ENCODE measurements at regions not wholly inside any gene's neighbourhood (a gene's known extent, or its start where the extent isn't known, plus 50 kb on each side); places are given as distances from the start of the nearest gene placed in this dataset.
A peak's percentile ranks its signal among the peaks of the same experiment; 100 is the strongest.

GRCh38 chr7:155377838-155378579 is 79.9 kb upstream of the EN2 start:
- Histone ChIP-seq H3K9me3 (ENCODE audit: control insufficient read depth, low read length) (no peaks in the 10 kb centered on the region), H3K4me1 (ENCODE audit: control insufficient read depth, insufficient read depth, low read length, poor library complexity, severe bottlenecking) (peaks cover 33% of the 10 kb centered on the region), H3K27me3 (replicated peaks; ENCODE audit: control insufficient read depth, insufficient read depth, low read length, poor library complexity, severe bottlenecking) (peaks cover 64% of the 10 kb centered on the region), H3K36me3 (ENCODE audit: control insufficient read depth, insufficient read depth, low read length) (no peaks in the 10 kb centered on the region), H3K4me3 (ENCODE audit: insufficient read depth, low read depth, low read length, poor library complexity, severe bottlenecking) (no peak overlapping the region), H3K27ac (ENCODE audit: insufficient read depth, low read length, poor library complexity, severe bottlenecking) (no peak overlapping the region)
- DNase-seq: no peak

DNA sequence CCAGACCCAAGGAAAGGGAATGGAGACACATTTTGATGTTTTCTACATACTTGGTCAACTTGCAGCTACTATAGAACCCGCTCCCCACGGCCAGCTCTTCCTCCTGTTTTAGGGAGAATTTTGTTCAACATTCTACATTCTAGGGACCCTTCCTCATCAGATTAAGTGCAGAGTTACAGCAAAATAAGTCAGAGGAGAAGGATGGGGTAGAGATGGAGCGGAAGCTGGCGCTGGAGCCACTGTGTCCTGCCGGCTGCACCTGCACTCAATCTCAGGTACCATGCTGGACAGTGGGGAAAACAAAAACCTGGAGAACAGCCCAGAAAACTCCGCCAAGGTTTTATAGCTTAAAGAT is 79.4 kb upstream of the EN2 start:
- peaks cover 27% of the 10 kb centered on the region for H3K4me1 ChIP-seq (ENCODE audit: control insufficient read depth, insufficient read depth, low read length, poor library complexity, severe bottlenecking)
- no peak overlapping the region for H3K27ac ChIP-seq (ENCODE audit: insufficient read depth, low read length, poor library complexity, severe bottlenecking)
- no peak for DNase-seq
- H3K9me3 ChIP-seq (ENCODE audit: control insufficient read depth, low read length): no peaks in the 10 kb centered on the region
- H3K4me3 ChIP-seq (ENCODE audit: insufficient read depth, low read depth, low read length, poor library complexity, severe bottlenecking): no peak overlapping the region
- H3K27me3 ChIP-seq (replicated peaks; ENCODE audit: control insufficient read depth, insufficient read depth, low read length, poor library complexity, severe bottlenecking): peaks cover 64% of the 10 kb centered on the region
- H3K36me3 ChIP-seq (ENCODE audit: control insufficient read depth, insufficient read depth, low read length): no peaks in the 10 kb centered on the region

GRCh38 chr7:155378959-155379871 is 78.7 kb upstream of the EN2 start:
- H3K4me3 ChIP-seq (ENCODE audit: insufficient read depth, low read depth, low read length, poor library complexity, severe bottlenecking): no peak overlapping the region
- peaks cover 25% of the 10 kb centered on the region for H3K4me1 ChIP-seq (ENCODE audit: control insufficient read depth, insufficient read depth, low read length, poor library complexity, severe bottlenecking)
- H3K36me3 ChIP-seq (ENCODE audit: control insufficient read depth, insufficient read depth, low read length): no peaks in the 10 kb centered on the region
- no peak for DNase-seq
- no peaks in the 10 kb centered on the region for H3K9me3 ChIP-seq (ENCODE audit: control insufficient read depth, low read length)
- peaks cover 68% of the 10 kb centered on the region for H3K27me3 ChIP-seq (replicated peaks; ENCODE audit: control insufficient read depth, insufficient read depth, low read length, poor library complexity, severe bottlenecking)
- H3K27ac ChIP-seq (ENCODE audit: insufficient read depth, low read length, poor library complexity, severe bottlenecking): no peak overlapping the region

DNA sequence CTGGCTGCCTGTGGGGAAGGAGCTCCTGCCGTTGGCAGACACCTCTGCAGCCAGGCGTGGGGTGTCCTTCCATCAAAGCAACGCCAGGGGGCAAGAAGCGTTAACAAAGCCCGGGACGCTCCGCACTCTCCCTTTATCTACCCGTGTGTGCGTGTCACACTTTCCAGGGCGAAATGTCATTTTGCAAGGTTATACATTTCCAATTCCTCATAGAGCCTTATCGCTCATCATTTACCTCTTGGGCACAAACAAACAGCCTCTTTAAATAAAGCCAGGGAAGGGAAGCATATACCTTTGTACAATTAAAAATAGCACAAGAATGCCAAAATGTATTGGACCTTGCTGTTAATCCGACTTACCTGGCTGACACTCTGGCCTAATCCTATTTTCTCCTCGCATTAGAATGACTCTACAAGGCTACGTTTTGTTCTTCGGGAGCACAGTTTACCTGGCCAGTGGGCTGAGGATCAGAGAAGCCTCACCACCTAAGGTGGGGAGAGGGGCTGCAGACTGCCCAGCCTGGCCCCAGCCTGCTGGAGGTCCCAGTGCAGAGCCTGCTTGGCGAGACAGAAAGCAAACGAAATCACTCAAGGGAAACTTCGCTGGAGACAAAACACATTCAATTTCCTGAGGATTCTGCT is 77.6 kb upstream of the EN2 start:
- Histone ChIP-seq H3K27ac (ENCODE audit: insufficient read depth, low read length, poor library complexity, severe bottlenecking) (no peak overlapping the region), H3K9me3 (ENCODE audit: control insufficient read depth, low read length) (no peaks in the 10 kb centered on the region), H3K36me3 (ENCODE audit: control insufficient read depth, insufficient read depth, low read length) (no peaks in the 10 kb centered on the region), H3K27me3 (replicated peaks; ENCODE audit: control insufficient read depth, insufficient read depth, low read length, poor library complexity, severe bottlenecking) (peaks cover 67% of the 10 kb centered on the region), H3K4me1 (ENCODE audit: control insufficient read depth, insufficient read depth, low read length, poor library complexity, severe bottlenecking) (peaks cover 19% of the 10 kb centered on the region), H3K4me3 (ENCODE audit: insufficient read depth, low read depth, low read length, poor library complexity, severe bottlenecking) (no peak overlapping the region)
- DNase-seq: peak in 2 of 3 donors; percentile 15 to 29

DNA sequence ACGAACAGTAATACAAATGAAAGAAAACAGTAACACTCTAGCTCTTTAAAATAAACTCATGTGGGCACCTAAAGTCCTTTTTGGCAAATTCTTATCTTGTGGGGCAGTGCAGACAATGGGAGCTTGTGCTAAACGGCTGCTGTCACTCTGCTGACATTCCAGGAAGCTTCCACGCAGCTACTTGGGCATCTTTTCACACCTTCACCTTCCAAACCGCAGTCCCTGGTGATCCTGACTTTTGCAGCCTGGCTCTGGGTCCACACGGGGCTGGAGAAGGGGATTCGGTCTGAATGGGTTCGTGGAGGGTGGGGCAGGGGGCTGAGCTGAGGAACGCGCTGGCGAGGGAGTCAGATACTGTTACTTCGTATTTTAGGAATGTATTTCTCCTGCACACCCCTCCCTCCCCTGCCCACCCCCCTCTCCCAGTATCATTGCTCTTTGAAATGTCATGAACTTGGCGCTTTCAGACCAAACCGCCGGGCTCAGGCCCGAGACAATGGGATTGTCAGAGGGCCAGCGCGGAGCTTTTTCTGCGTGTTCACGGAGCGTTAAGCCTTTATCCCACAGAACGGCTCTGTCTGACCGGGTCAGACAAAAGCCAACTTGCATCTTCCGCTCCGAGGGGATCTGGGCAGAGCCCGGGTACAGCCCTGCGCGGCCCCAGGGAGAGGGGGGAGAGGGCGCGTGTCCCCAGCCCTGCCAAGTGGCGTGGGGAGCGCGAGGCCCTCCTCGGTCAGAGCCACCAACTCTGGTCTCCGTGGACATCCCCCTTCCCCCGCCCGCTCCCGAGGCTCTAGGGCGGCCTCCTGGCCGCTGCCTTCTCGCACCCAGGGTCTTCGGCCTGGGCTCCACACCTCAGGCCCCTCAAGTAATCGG is 76.7 kb upstream of the EN2 start:
- DNase-seq: no peak
- Histone ChIP-seq H3K4me3 (ENCODE audit: insufficient read depth, low read depth, low read length, poor library complexity, severe bottlenecking) (no peak overlapping the region), H3K27ac (ENCODE audit: insufficient read depth, low read length, poor library complexity, severe bottlenecking) (no peak overlapping the region), H3K4me1 (ENCODE audit: control insufficient read depth, insufficient read depth, low read length, poor library complexity, severe bottlenecking) (peaks cover 19% of the 10 kb centered on the region), H3K27me3 (replicated peaks; ENCODE audit: control insufficient read depth, insufficient read depth, low read length, poor library complexity, severe bottlenecking) (peaks cover 58% of the 10 kb centered on the region), H3K9me3 (ENCODE audit: control insufficient read depth, low read length) (no peaks in the 10 kb centered on the region), H3K36me3 (ENCODE audit: control insufficient read depth, insufficient read depth, low read length) (no peaks in the 10 kb centered on the region)

GRCh38 chr7:155381852-155382801 is 75.8 kb upstream of the EN2 start:
- Histone ChIP-seq H3K27ac (ENCODE audit: insufficient read depth, low read length, poor library complexity, severe bottlenecking) (no peak overlapping the region), H3K27me3 (replicated peaks; ENCODE audit: control insufficient read depth, insufficient read depth, low read length, poor library complexity, severe bottlenecking) (peaks cover 54% of the 10 kb centered on the region), H3K36me3 (ENCODE audit: control insufficient read depth, insufficient read depth, low read length) (no peaks in the 10 kb centered on the region), H3K4me3 (ENCODE audit: insufficient read depth, low read depth, low read length, poor library complexity, severe bottlenecking) (peak overlapping the region; percentile 8), H3K9me3 (ENCODE audit: control insufficient read depth, low read length) (no peaks in the 10 kb centered on the region), H3K4me1 (ENCODE audit: control insufficient read depth, insufficient read depth, low read length, poor library complexity, severe bottlenecking) (peaks cover 19% of the 10 kb centered on the region)
- no peak for DNase-seq

DNA sequence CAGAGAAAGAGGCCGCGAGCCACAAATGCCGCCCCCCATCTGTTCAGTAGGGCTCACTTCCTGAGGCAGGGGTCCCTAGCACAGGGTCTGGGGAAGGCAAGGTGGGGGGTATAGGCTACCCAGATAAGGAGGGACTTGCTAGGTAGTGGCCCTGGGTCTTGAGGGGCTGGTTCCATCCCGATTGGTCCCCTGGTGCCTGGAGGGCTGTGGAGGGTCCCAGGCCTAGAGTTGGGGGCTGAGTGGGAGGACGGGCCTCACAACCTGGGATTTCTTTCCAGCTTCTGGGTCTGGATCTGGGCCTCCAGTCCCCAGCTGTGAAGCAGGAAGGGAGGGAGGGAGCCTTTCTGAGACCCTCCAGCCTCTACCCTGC is 75.1 kb upstream of the EN2 start:
- Histone ChIP-seq H3K36me3 (ENCODE audit: control insufficient read depth, insufficient read depth, low read length) (no peaks in the 10 kb centered on the region), H3K4me3 (ENCODE audit: insufficient read depth, low read depth, low read length, poor library complexity, severe bottlenecking) (no peak overlapping the region), H3K9me3 (ENCODE audit: control insufficient read depth, low read length) (no peaks in the 10 kb centered on the region), H3K27ac (ENCODE audit: insufficient read depth, low read length, poor library complexity, severe bottlenecking) (no peak overlapping the region), H3K4me1 (ENCODE audit: control insufficient read depth, insufficient read depth, low read length, poor library complexity, severe bottlenecking) (peaks cover 19% of the 10 kb centered on the region), H3K27me3 (replicated peaks; ENCODE audit: control insufficient read depth, insufficient read depth, low read length, poor library complexity, severe bottlenecking) (peaks cover 54% of the 10 kb centered on the region)
- DNase-seq: no peak

- H3K36me3 ChIP-seq (ENCODE audit: control insufficient read depth, insufficient read depth, low read length): no peaks in the 10 kb centered on the region
- H3K9me3 ChIP-seq (ENCODE audit: control insufficient read depth, low read length): no peaks in the 10 kb centered on the region
- peaks cover 45% of the 10 kb centered on the region for H3K27me3 ChIP-seq (replicated peaks; ENCODE audit: control insufficient read depth, insufficient read depth, low read length, poor library complexity, severe bottlenecking)
- no peak overlapping the region for H3K4me3 ChIP-seq (ENCODE audit: insufficient read depth, low read depth, low read length, poor library complexity, severe bottlenecking)
- no peak overlapping the region for H3K27ac ChIP-seq (ENCODE audit: insufficient read depth, low read length, poor library complexity, severe bottlenecking)
- H3K4me1 ChIP-seq (ENCODE audit: control insufficient read depth, insufficient read depth, low read length, poor library complexity, severe bottlenecking): peaks cover 16% of the 10 kb centered on the region
- no peak for DNase-seq
Measured at GRCh38 chr7:155383756-155384491, 74.0 kb upstream of the EN2 start.

Measured in effector memory CD4-positive, alpha-beta T cell (primary cell).